ENCODE measurements at regions not wholly inside any gene's neighbourhood (a gene's known extent, or its start where the extent isn't known, plus 50 kb on each side); places are given as distances from the start of the nearest gene placed in this dataset.

DNA sequence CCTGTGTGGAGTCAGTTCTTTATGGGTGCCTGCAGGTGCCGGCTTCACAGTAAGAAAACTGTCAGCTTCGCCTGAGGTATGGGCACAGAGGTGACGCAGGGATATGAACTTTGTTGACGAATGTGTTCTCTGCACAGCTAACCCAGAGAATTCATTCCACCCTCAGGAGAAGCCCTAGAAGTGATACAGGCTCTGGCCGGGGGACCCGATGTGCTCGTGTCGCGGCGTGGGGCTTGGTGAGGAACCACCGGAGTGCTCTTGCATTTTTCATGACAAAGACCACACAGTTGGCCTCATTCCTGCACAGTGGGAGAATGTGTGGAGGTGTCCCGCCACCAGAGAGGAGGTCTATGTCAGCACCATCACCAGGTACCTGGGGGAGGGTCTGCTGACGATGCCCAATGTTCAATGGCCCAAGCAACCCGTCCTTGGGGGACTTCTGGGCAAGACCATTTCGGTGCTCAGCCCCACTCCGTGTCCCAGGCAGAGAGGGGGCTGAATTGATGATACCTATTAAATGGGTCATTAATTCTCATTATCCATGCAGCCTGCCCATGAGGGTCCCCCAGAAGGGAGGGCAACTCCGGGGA, 147.5 kb upstream of the RTL1 start:
- no peak for TF ChIP-seq CTCF (IDR thresholded peaks at IDR 0.05)
- TF ChIP-seq POLR2A (IDR thresholded peaks at IDR 0.05), result no peak
